ELF-1 (cell line): ENCODE measurements at regions not wholly inside any gene's neighbourhood (a gene's known extent, or its start where the extent isn't known, plus 50 kb on each side); places are given as distances from the start of the nearest gene placed in this dataset.

Source experiments
- DNase-seq: peaks from one replicate; pipeline ENCODE4 v3.0.0-alpha.2; 2016; ENCODE audit warnings: low read depth, low spot score

GRCh38 chr2:67707896-67708295 is 310.8 kb downstream of the ETAA1 start:
- no peak for DNase-seq

DNA sequence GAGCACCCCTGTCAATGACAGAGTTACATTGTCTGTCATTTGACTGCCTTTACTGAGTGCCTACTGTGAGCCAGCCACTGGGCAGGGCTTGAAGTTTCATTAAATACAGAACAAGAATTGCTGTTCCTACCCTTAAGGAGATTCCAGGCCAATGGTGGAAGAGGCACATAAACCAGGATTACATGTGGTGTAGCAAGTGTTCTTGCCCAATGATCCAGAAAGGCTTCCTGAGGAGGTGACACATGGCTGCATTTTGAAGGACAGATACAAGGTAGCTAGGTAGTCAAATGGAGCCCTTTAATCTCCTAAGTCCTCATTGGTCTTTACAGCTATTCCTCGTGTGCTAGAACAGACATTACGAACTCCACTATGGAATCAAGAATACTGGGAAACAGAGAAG is 312.7 kb downstream of the ETAA1 start:
- DNase-seq, result no peak

GRCh38 chr2:67712484-67712883 is 315.4 kb downstream of the ETAA1 start:
- DNase-seq, result no peak

- no peak for DNase-seq
These were observed 316.2 kb downstream of the ETAA1 start for GRCh38 chr2:67713376-67713775.

DNA sequence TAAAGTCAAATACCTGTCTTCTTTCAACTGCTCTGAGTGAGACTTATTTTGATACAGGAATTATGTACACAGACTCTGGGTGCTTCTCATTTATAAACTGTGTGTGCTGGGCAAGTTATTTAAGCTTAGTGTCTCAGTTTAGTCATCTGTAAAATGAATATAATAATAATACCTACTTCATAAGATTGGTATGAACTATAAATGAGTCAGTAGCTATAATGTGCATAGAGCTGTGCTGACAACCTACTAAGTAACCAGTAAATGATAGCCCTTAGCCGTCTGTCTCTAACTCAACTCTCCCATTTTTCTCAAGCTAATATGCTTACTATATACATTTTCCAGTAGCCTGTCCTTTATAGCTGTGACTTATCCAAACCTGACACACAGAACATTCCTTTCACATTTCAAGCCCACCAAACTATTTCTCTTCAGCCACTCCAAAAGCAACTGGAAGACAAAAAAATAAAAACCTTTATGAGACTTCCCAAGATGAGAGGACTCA is 319.8 kb downstream of the ETAA1 start:
- no peak for DNase-seq

DNA sequence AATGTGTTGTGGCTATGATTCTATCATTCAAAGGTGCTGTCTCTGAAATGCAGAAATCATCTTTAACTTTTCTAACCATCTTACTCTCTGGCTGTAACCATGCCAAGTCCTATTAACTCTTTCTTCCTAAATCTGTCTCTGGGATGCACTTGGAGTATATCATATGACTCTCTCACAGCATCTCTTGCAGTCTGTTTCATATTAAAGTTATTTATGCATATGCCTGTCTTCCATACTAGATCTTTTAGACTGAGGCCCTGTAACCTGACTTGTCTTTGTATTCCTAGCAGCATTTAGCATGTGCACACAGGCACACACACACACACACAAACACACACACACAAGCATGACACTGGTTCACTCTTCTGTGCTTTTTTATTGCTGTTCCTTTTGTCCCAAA is 320.6 kb downstream of the ETAA1 start:
- DNase-seq, result no peak

DNA sequence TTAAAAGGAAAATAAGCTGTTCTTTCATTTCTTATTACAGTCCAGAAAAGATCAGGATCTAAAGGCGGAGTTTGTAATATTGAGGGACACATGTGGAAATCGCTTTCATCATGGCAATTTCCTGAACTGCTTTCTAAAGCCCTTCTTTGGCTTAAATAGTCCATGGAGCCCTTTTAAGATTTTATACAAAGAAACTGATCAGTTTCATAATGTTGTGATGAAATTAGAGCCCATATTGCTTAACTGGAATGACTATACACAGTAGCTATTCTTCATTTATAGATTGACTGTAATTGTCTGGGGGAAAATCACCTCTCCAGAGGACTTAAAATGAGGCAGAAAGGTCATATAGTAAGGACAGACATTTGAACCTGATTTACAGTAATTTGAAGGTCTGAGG is 322.2 kb downstream of the ETAA1 start:
- no peak for DNase-seq

- no peak for DNase-seq
These were observed 324.4 kb downstream of the ETAA1 start for GRCh38 chr2:67721516-67721915.

- no peak for DNase-seq
These were observed 327.1 kb downstream of the ETAA1 start for GRCh38 chr2:67724261-67724660.

- no peak for DNase-seq
These were observed 328.6 kb downstream of the ETAA1 start for GRCh38 chr2:67725731-67726130.

DNA sequence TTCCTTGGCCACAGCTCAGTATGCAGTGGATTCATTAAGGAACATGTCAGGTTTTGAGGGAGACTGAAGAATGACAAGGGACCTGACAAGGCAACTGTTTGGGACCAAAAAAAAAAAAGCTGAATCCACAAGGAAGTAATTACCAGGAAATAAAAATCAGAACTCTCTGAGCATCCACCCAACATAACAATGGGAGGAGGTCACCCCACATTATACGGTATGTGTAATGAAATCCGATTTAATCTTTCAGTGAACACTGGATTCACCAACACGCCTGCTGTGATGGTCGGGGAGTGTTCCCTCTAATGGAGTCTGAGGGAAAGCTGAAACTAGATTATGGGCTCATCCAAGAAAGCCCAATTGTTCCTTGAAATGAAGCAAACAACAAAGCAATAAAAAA is 329.3 kb downstream of the ETAA1 start:
- no peak for DNase-seq

DNA sequence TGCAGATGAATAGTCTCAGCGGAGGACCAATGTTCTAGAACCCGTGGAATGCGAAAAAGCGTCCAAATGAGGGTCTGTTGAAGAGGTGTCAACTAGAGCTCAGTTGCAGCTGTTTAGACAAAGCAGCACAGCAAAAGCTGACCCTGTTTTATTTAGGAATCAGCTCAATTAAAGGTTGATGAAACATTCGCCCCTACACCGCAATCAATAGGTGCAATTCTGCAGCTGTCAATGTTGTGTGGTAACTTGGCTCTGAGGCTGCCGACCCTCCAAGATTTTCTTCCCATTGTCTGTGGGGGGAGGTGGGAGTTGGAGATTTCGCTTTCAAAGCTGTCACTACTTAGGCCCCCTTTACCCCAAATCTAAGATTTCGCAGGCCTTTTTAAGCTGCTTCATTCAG is 330.0 kb downstream of the ETAA1 start:
- DNase-seq, result no peak

- DNase-seq, result no peak
These were observed 330.5 kb downstream of the ETAA1 start for GRCh38 chr2:67727623-67728022.

- no peak for DNase-seq
These were observed 332.3 kb downstream of the ETAA1 start for GRCh38 chr2:67729474-67729873.

DNA sequence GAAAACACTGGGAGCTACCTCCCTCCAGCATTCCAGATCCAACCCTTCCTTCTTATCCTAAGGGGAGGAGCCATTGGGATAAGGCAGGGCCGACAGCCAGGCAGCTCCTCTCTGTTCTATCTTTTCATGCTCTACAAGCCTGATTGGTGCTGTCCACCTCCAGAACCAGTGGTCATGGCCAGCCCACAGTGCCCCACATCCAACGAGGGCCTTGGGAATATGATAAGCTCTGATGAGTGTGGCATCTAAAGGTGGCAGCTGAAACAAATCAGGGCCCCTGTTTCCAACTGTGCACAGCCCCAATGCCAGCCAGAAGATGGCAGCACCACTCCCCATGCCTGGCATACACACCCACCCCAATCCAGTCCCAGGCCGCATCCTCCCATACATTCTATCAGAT is 329.3 kb downstream of the C1D start:
- peak; percentile 53 for DNase-seq

GRCh38 chr2:67752199-67752598 is 310.6 kb downstream of the C1D start:
- no peak for DNase-seq

DNA sequence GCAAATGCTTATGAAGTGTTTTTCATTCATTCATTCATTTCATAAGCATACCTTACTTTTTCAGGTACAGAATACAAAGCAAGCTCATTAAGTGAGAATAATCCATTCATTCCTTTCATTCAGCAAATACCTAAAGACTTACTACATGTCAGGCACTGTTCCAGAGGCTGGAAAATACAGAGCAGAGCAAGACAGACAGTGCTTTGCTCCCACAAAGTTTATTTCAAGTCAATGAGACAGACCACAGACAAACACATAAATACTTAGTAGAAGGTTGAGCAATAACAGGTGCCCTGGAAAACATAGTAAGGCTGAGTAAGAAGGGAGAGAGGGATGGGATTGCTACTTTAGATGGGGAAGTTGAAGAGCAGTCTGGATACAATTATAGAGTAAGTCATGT is 309.8 kb downstream of the C1D start:
- no peak for DNase-seq

- no peak for DNase-seq
These were observed 307.5 kb downstream of the C1D start for GRCh38 chr2:67755156-67755882.

DNA sequence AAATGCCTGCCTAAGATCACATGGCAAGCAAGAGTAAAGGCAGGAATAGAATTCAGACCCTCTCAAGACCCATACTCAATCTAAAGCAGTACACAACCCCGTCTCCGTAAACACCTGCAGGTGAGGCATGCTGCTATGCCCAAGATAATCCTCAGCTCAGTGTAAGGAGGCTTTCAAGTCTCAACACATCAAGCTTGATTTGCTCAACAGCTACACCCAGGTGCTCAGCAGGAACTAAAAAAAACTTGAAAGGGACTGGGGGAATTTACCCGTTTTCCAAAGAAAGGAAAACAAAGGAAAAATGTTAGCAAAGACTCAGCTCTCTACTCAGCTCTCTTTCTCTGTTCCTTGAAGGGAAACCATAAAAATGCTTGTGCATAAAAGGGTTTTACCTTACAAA is 301.8 kb downstream of the C1D start:
- DNase-seq, result no peak

- no peak for DNase-seq
These were observed 291.4 kb downstream of the C1D start for GRCh38 chr2:67771380-67771779.

DNA sequence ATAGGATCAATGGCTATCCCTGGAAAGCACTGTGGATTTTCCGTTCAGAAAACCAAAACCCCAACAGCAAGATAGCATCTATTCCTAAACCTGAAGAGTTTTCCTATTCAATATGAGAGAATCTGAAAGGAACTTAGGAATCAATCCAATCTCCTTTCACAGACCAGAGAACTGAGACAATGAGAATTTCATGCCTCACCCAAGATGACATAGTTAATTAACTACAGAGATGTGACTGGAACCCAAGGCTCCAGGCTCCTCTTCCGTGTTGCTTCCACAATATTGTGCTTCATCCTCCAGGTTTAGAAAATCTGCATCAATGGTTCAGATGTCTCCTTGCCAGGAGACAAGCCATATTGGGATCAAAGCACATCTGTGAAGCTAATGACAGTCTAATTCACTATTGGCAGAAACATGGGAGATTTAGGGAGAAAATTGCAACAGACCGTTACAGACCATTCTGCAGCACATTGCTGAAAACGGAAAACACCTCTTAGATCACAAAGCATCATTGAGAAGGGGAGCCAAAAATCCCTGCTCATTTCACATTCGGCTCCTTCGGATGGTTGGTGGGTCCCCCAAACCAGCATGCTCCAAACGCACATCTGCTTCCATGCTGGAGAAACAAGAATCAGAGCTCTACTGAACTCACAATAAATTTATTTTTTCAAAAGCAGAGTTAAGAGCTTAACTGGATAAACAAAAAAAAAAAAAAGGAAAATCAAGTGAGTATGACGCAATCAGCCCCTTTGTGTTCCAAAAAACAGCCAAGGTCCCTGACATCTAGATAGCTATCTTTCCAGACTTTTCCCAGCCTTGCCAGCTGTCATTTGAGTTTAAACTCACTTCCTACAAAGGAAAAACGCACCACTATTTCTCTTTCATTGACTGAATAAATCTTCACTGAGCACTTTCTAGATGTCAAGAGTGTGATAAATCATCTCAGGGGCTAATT is 290.3 kb downstream of the C1D start:
- DNase-seq, result no peak

GRCh38 chr2:67773851-67774250 is 289.0 kb downstream of the C1D start:
- DNase-seq, result no peak

- DNase-seq, result no peak
These were observed 286.5 kb downstream of the C1D start for GRCh38 chr2:67776276-67776675.
